H1 (cell line): ENCODE measurements at regions not wholly inside any gene's neighbourhood (a gene's known extent, or its start where the extent isn't known, plus 50 kb on each side); places are given as distances from the start of the nearest gene placed in this dataset.

Experiments used
- CREB1 ChIP-seq: IDR thresholded peaks from 2 replicates; pipeline ENCODE4 v1.6.1; 2012; ENCODE audit warnings: inconsistent platforms
- HDAC6 ChIP-seq: IDR thresholded peaks from one replicate; pipeline ENCODE4 v1.7.1; 2012; ENCODE audit warnings: low read depth, mild to moderate bottlenecking, inconsistent platforms, low read length, moderate library complexity
- KDM4A ChIP-seq: IDR thresholded peaks from one replicate; pipeline ENCODE4 v1.7.1; 2012; ENCODE audit warnings: low read depth, mild to moderate bottlenecking, moderate library complexity, low read length, inconsistent platforms; ENCODE audit not compliant: severe bottlenecking
- MAFK ChIP-seq: IDR thresholded peaks from 2 replicates; pipeline ENCODE4 v1.6.1; 2012; ENCODE audit warnings: low read depth, mild to moderate bottlenecking, improper control_type of control experiment, low read length
- NRF1 ChIP-seq: IDR thresholded peaks from 2 replicates; pipeline ENCODE4 v1.6.1; 2011; ENCODE audit warnings: mild to moderate bottlenecking, low read depth, low read length, improper control_type of control experiment
- RNF2 ChIP-seq: fragments of 200-900, 300-1000 bp; sonication (generic); IDR thresholded peaks from 2 replicates; pipeline ENCODE4 v1.7.1; 2016; ENCODE audit warnings: borderline replicate concordance, low read depth, mild to moderate bottlenecking, antibody characterized with exemption, low read length; ENCODE audit not compliant: poor library complexity, severe bottlenecking; ENCODE audit errors: missing control alignments
- SAP30 ChIP-seq: fragments of 300-600 bp; sonication (generic); IDR thresholded peaks from 2 replicates; pipeline ENCODE4 v1.7.1; 2012; ENCODE audit warnings: low read length, moderate library complexity, mild to moderate bottlenecking, inconsistent platforms; ENCODE audit not compliant: insufficient read depth, insufficient replicate concordance
- TBP ChIP-seq: IDR thresholded peaks from 2 replicates; pipeline ENCODE4 v1.6.1; 2011; ENCODE audit warnings: low read depth, low read length, improper control_type of control experiment
- YY1 ChIP-seq: IDR thresholded peaks from 2 replicates; pipeline ENCODE4 v1.6.1; 2011; ENCODE audit warnings: low read depth, mild to moderate bottlenecking, low read length
- TF ChIP-seq, protein P1 (sequence below): fragments of 300-600 bp; sonication (generic); IDR thresholded peaks from 2 replicates; pipeline ENCODE4 v1.7.1; 2012; ENCODE audit warnings: low read length, moderate library complexity, mild to moderate bottlenecking, inconsistent platforms; ENCODE audit not compliant: insufficient replicate concordance

GRCh38 chr15:31954374-31955172 lies 75.7 kb upstream of the CHRNA7 start (continued):
- TF ChIP-seq, protein P1, sequence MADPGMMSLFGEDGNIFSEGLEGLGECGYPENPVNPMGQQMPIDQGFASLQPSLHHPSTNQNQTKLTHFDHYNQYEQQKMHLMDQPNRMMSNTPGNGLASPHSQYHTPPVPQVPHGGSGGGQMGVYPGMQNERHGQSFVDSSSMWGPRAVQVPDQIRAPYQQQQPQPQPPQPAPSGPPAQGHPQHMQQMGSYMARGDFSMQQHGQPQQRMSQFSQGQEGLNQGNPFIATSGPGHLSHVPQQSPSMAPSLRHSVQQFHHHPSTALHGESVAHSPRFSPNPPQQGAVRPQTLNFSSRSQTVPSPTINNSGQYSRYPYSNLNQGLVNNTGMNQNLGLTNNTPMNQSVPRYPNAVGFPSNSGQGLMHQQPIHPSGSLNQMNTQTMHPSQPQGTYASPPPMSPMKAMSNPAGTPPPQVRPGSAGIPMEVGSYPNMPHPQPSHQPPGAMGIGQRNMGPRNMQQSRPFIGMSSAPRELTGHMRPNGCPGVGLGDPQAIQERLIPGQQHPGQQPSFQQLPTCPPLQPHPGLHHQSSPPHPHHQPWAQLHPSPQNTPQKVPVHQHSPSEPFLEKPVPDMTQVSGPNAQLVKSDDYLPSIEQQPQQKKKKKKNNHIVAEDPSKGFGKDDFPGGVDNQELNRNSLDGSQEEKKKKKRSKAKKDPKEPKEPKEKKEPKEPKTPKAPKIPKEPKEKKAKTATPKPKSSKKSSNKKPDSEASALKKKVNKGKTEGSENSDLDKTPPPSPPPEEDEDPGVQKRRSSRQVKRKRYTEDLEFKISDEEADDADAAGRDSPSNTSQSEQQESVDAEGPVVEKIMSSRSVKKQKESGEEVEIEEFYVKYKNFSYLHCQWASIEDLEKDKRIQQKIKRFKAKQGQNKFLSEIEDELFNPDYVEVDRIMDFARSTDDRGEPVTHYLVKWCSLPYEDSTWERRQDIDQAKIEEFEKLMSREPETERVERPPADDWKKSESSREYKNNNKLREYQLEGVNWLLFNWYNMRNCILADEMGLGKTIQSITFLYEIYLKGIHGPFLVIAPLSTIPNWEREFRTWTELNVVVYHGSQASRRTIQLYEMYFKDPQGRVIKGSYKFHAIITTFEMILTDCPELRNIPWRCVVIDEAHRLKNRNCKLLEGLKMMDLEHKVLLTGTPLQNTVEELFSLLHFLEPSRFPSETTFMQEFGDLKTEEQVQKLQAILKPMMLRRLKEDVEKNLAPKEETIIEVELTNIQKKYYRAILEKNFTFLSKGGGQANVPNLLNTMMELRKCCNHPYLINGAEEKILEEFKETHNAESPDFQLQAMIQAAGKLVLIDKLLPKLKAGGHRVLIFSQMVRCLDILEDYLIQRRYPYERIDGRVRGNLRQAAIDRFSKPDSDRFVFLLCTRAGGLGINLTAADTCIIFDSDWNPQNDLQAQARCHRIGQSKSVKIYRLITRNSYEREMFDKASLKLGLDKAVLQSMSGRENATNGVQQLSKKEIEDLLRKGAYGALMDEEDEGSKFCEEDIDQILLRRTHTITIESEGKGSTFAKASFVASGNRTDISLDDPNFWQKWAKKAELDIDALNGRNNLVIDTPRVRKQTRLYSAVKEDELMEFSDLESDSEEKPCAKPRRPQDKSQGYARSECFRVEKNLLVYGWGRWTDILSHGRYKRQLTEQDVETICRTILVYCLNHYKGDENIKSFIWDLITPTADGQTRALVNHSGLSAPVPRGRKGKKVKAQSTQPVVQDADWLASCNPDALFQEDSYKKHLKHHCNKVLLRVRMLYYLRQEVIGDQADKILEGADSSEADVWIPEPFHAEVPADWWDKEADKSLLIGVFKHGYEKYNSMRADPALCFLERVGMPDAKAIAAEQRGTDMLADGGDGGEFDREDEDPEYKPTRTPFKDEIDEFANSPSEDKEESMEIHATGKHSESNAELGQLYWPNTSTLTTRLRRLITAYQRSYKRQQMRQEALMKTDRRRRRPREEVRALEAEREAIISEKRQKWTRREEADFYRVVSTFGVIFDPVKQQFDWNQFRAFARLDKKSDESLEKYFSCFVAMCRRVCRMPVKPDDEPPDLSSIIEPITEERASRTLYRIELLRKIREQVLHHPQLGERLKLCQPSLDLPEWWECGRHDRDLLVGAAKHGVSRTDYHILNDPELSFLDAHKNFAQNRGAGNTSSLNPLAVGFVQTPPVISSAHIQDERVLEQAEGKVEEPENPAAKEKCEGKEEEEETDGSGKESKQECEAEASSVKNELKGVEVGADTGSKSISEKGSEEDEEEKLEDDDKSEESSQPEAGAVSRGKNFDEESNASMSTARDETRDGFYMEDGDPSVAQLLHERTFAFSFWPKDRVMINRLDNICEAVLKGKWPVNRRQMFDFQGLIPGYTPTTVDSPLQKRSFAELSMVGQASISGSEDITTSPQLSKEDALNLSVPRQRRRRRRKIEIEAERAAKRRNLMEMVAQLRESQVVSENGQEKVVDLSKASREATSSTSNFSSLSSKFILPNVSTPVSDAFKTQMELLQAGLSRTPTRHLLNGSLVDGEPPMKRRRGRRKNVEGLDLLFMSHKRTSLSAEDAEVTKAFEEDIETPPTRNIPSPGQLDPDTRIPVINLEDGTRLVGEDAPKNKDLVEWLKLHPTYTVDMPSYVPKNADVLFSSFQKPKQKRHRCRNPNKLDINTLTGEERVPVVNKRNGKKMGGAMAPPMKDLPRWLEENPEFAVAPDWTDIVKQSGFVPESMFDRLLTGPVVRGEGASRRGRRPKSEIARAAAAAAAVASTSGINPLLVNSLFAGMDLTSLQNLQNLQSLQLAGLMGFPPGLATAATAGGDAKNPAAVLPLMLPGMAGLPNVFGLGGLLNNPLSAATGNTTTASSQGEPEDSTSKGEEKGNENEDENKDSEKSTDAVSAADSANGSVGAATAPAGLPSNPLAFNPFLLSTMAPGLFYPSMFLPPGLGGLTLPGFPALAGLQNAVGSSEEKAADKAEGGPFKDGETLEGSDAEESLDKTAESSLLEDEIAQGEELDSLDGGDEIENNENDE: no peak
- TF ChIP-seq HDAC6: no peak
- no peak for TF ChIP-seq NRF1
- no peak for TF ChIP-seq SAP30
- TF ChIP-seq YY1: no peak
- TF ChIP-seq MAFK: no peak
- no peak for TF ChIP-seq TBP
- no peak for TF ChIP-seq RNF2
- no peak for TF ChIP-seq CREB1
- no peak for TF ChIP-seq KDM4A
